HAP-1 (cell line): ENCODE measurements at regions not wholly inside any gene's neighbourhood (a gene's known extent, or its start where the extent isn't known, plus 50 kb on each side); places are given as distances from the start of the nearest gene placed in this dataset.

Source experiments
- DNase-seq, 2 experiments: peaks; one replicate each; pipeline ENCODE4 v3.0.0-alpha.2; 2016 to 2020; ENCODE audit warnings: low spot score in 2 of 2
- H3K27me3 ChIP-seq: fragments of 250-450 bp; sonication (Bioruptor Pico); 2 replicates; pipeline ENCODE4 v1.5.1; 2020; ENCODE audit warnings: low read depth, mild to moderate bottlenecking, moderate library complexity
- H3K36me3 ChIP-seq: fragments of 250-450 bp; sonication (Bioruptor Pico); replicated peaks from 2 replicates; pipeline ENCODE4 v1.5.1; 2020; ENCODE audit warnings: mild to moderate bottlenecking
- H3K4me1 ChIP-seq: fragments of 250-450 bp; sonication (Bioruptor Pico); 2 replicates; pipeline ENCODE4 v1.5.1; 2020; ENCODE audit warnings: mild to moderate bottlenecking
- H3K4me3 ChIP-seq: fragments of 250-450 bp; sonication (Bioruptor Pico); 2 replicates; pipeline ENCODE4 v1.5.1; 2020; ENCODE audit warnings: mild to moderate bottlenecking, moderate library complexity
- H3K9me3 ChIP-seq: fragments of 250-450 bp; sonication (Bioruptor Pico); 2 replicates; pipeline ENCODE4 v1.5.1; 2020; ENCODE audit warnings: mild to moderate bottlenecking, moderate library complexity
- in situ Hi-C: fragments of 300-500 bp; cut with MboI; formaldehyde crosslinking; loops from 3 replicates; pipeline ENCODE4 v1.14.3; 2020; ENCODE audit warnings: low sequenced_read_pairs, inconsistent platforms, mixed read lengths

- Histone ChIP-seq H3K27me3 (no peaks in the 10 kb centered on the region), H3K36me3 (no peaks in the 10 kb centered on the region), H3K9me3 (no peaks in the 10 kb centered on the region), H3K4me1 (no peaks in the 10 kb centered on the region), H3K4me3 (no peak overlapping the region)
- DNase-seq, result no peak
- in situ Hi-C loops, result no loop called here
Observed at GRCh38 chr3:76886761-76887500, 153.0 kb upstream of the ROBO2 start.

DNA sequence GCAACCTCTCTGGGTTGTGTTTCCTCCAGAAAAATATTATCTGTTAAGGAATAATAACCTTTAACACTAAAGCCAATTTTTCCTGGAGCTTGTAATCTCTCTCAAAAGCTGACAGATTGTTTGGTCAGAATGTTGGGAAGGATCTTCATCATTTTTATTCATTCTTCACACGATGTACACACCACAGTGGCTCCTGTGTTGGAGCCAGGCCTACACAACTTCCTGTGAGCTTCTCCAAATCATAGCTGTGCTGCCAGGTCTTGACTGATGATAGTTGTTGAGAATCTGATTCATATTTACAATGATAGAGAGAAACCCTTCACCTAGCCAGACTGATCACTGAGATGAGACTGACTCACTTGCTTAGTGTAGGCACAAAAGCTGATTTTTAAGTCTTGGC lies 151.0 kb upstream of the ROBO2 start:
- Histone ChIP-seq H3K4me3 (no peak overlapping the region), H3K27me3 (no peaks in the 10 kb centered on the region), H3K4me1 (no peaks in the 10 kb centered on the region), H3K9me3 (no peaks in the 10 kb centered on the region), H3K36me3 (no peaks in the 10 kb centered on the region)
- in situ Hi-C loops, result no loop called here
- no peak for DNase-seq

DNA sequence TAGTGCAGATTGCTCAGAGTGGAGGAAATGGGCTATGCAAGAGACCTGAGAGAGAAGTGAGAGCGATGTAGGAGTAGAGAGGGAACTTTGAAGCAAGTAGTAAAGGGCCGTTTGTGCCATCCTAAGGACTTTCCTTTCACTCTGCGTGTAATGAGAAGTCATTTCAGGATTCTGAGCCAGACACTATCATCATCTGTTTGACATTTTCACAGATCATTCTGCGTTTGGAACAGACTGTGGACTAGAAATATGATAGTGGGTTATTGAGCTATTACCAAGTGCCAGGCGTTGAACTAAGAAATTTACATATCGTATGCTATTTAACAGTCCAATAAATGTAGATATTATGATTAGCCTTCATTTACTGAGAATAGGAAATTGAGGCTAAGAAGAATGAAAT lies 150.0 kb upstream of the ROBO2 start:
- no peaks in the 10 kb centered on the region for H3K36me3 ChIP-seq
- no peaks in the 10 kb centered on the region for H3K9me3 ChIP-seq
- DNase-seq, result no peak
- in situ Hi-C loops, result no loop called here
- H3K27me3 ChIP-seq, result no peaks in the 10 kb centered on the region
- no peak overlapping the region for H3K4me3 ChIP-seq
- no peaks in the 10 kb centered on the region for H3K4me1 ChIP-seq

DNA sequence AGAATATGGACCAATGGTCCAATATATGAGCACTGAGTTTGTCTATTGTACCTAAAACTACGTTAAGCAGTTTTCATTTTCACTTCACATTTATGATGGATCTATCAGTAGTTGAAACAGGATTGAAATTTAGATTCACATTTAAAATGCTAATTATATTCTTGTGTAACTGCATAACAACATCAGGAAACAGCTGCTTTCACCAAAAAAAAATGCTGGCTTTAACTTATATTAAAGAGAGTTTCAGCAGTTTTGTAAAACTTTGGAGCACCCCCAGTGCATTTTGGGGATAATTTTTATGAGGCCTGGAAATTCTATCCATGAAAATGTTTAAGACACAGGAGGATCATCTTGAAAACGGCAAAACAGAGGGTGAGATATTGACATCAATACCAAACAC lies 142.8 kb upstream of the ROBO2 start:
- Histone ChIP-seq H3K4me1 (no peaks in the 10 kb centered on the region), H3K9me3 (no peaks in the 10 kb centered on the region), H3K36me3 (no peaks in the 10 kb centered on the region), H3K27me3 (no peaks in the 10 kb centered on the region), H3K4me3 (no peak overlapping the region)
- in situ Hi-C loops, result no loop called here
- DNase-seq, result no peak

DNA sequence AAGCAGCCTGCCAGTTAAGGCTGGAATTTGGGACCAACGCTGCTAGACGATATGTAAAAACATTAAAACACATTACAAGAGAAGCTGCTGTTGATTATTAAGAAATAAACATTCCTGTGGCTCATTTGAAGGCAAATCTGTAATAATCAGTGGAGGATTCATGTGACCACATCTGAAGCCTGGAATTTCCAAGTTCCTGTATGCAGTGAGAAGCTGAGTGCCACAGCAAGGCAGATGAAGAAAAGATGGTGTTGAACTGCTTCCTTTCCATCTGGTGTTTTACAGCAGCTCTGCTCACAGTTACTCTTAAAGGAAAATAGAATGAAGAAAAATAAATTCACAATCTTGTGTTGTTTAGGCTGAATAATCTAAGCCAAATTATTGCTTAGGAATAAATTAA lies 139.3 kb upstream of the ROBO2 start:
- Histone ChIP-seq H3K9me3 (no peaks in the 10 kb centered on the region), H3K4me3 (no peak overlapping the region), H3K4me1 (no peaks in the 10 kb centered on the region), H3K36me3 (no peaks in the 10 kb centered on the region), H3K27me3 (no peaks in the 10 kb centered on the region)
- no peak for DNase-seq
- in situ Hi-C loops, result no loop called here

DNA sequence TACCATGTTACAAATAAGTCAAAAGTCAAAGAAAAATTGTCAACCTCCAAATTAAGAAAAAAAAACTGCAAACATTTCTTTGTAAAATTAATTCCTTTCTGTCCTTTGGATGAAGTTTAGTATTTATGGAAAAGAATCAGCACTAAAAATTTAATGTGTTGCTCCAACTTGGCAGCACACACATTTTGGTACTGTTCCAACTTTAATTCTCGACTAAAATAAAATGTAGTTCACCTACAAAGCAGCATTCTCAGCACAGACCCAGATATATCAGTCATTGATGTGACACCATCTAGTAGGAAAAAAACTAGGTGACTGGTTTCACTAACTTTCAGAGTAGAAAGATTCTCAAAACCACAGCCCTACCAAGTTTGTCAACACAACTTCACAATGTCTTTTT lies 131.7 kb upstream of the ROBO2 start:
- no peak overlapping the region for H3K4me3 ChIP-seq
- in situ Hi-C loops, result no loop called here
- DNase-seq, result no peak
- H3K36me3 ChIP-seq, result no peaks in the 10 kb centered on the region
- H3K27me3 ChIP-seq, result no peaks in the 10 kb centered on the region
- H3K4me1 ChIP-seq, result no peaks in the 10 kb centered on the region
- H3K9me3 ChIP-seq, result no peaks in the 10 kb centered on the region

GRCh38 chr3:76912841-76913383 lies 127.0 kb upstream of the ROBO2 start:
- no peaks in the 10 kb centered on the region for H3K27me3 ChIP-seq
- in situ Hi-C loops, result no loop called here
- no peaks in the 10 kb centered on the region for H3K9me3 ChIP-seq
- no peak overlapping the region for H3K4me3 ChIP-seq
- no peaks in the 10 kb centered on the region for H3K36me3 ChIP-seq
- DNase-seq, result no peak
- H3K4me1 ChIP-seq, result no peaks in the 10 kb centered on the region

DNA sequence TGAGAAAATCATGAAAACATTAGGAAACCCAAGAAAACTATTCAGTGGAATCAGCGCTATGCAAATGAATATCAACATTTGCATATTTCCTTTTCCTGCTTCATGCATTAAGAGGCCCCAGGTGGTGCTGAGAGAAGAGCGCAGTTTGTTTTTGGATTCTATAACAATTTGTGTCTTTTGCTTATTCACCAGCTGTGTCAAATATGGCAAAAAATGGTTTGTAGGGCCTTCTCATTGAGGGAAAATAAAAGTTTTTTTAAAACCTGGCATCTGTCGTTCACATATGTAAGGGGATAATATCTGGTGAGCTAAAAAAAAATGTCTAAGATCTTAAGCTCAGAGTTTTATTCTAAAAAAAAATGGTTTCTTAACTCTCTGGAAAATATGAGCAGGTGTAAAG lies 122.5 kb upstream of the ROBO2 start:
- in situ Hi-C loops, result no loop called here
- DNase-seq, result no peak

GRCh38 chr3:76920511-76920910 lies 119.4 kb upstream of the ROBO2 start:
- no peaks in the 10 kb centered on the region for H3K9me3 ChIP-seq
- DNase-seq, result no peak
- H3K27me3 ChIP-seq, result no peaks in the 10 kb centered on the region
- H3K36me3 ChIP-seq, result no peaks in the 10 kb centered on the region
- H3K4me1 ChIP-seq, result no peaks in the 10 kb centered on the region
- H3K4me3 ChIP-seq, result no peak overlapping the region
- in situ Hi-C loops, result no loop called here

More for the DNA sequence above, 122.5 kb upstream of the ROBO2 start:
- no peaks in the 10 kb centered on the region for H3K9me3 ChIP-seq
- H3K36me3 ChIP-seq, result no peaks in the 10 kb centered on the region
- no peaks in the 10 kb centered on the region for H3K4me1 ChIP-seq
- no peak overlapping the region for H3K4me3 ChIP-seq
- H3K27me3 ChIP-seq, result no peaks in the 10 kb centered on the region

- Histone ChIP-seq H3K36me3 (no peaks in the 10 kb centered on the region), H3K4me1 (peaks cover 6% of the 10 kb centered on the region; the same call in 1 of the 2 replicates), H3K9me3 (no peaks in the 10 kb centered on the region), H3K27me3 (no peaks in the 10 kb centered on the region), H3K4me3 (no peak overlapping the region)
- in situ Hi-C loops, result no loop called here
- no peak for DNase-seq
Observed at GRCh38 chr3:76923485-76923884, 116.4 kb upstream of the ROBO2 start.

DNA sequence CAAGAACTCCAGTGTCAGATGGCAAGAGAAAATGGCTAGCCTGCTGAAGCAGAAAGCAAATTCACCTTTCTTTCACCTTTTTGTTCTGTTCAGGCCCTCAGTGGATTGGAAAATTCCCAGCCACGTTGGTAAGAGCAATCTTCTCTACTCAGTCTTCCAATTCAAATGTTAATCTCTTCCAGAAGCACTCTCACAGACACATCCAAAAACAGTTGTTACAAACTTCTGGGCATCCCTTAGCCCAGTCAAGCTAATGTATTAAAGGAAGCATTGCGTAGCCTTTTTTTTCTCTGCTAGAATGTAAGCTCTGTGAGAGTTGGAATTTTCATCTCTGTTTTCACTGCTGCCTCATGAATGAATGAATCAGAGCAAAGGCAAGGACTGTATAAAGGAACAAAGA lies 109.2 kb upstream of the ROBO2 start:
- Histone ChIP-seq H3K4me3 (no peak overlapping the region), H3K9me3 (no peaks in the 10 kb centered on the region), H3K36me3 (no peaks in the 10 kb centered on the region), H3K27me3 (no peaks in the 10 kb centered on the region), H3K4me1 (peaks cover 38% of the 10 kb centered on the region)
- DNase-seq, result no peak
- in situ Hi-C loops, result no loop called here

DNA sequence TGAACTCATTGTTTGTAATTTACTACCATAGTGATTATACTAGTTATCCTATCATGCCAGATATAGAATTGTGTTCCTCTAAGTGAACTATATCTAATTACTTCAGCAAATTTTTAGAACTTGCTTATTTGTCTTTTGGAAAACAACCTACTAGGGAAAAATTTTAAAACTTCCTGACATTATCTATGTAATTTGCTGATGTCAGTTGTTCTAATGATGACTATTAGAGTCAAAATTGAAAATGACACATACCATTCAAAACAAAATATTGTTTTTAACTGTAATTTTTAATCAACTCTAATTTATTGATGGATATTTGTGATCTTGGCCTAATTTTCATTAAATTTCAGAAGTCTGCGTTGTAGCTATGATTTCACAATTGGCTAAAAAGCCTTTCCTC lies 106.7 kb upstream of the ROBO2 start:
- in situ Hi-C loops, result no loop called here
- H3K9me3 ChIP-seq, result no peaks in the 10 kb centered on the region
- H3K27me3 ChIP-seq, result no peaks in the 10 kb centered on the region
- peaks cover 40% of the 10 kb centered on the region for H3K4me1 ChIP-seq
- DNase-seq, result no peak
- H3K4me3 ChIP-seq, result no peak overlapping the region
- no peaks in the 10 kb centered on the region for H3K36me3 ChIP-seq

- in situ Hi-C loops, result no loop called here
- Histone ChIP-seq H3K4me3 (no peak overlapping the region), H3K9me3 (no peaks in the 10 kb centered on the region), H3K4me1 (peaks cover 49% of the 10 kb centered on the region), H3K27me3 (no peaks in the 10 kb centered on the region), H3K36me3 (no peaks in the 10 kb centered on the region)
- DNase-seq, result no peak
Observed at GRCh38 chr3:76938962-76939361, 100.9 kb upstream of the ROBO2 start.

GRCh38 chr3:76940181-76940770 lies 99.6 kb upstream of the ROBO2 start:
- no peaks in the 10 kb centered on the region for H3K36me3 ChIP-seq
- peak; percentile 59 to 94 for DNase-seq
- H3K9me3 ChIP-seq, result no peaks in the 10 kb centered on the region
- H3K4me3 ChIP-seq, result no peak overlapping the region
- no peaks in the 10 kb centered on the region for H3K27me3 ChIP-seq
- H3K4me1 ChIP-seq, result peaks cover 43% of the 10 kb centered on the region
- in situ Hi-C loops, result no loop called here
